ENCODE measurements at regions not wholly inside any gene's neighbourhood (a gene's known extent, or its start where the extent isn't known, plus 50 kb on each side); places are given as distances from the start of the nearest gene placed in this dataset.

GRCh38 chr3:17908399-17909191, 166.2 kb upstream of the TBC1D5 start:
- H3K36me3 Mint-ChIP-seq (ENCODE audit: low read depth): no peaks in the 10 kb centered on the region
- H3K4me1 Mint-ChIP-seq: peaks cover 2% of the 10 kb centered on the region
- no peak for DNase-seq
- H3K27ac Mint-ChIP-seq: no peak overlapping the region
- no peaks in the 10 kb centered on the region for H3K9me3 Mint-ChIP-seq
- CTCF ChIA-PET: no interaction called here
- no peak overlapping the region for H3K4me3 Mint-ChIP-seq
- H3K27me3 Mint-ChIP-seq: peaks cover 11% of the 10 kb centered on the region
- POLR2A ChIA-PET: no interaction called here

- H3K4me1 Mint-ChIP-seq: peaks cover 2% of the 10 kb centered on the region
- ChIA-PET CTCF (interaction anchor here (0.5 to 1.3 kb wide), 2 partner anchors 10 to 28 kb away, joined by 3 read pairs; no protein-coding TSS in a partner anchor), POLR2A (no interaction called here)
- no peak for DNase-seq
- H3K27me3 Mint-ChIP-seq: peaks cover under 1% of the 10 kb centered on the region
- no peak overlapping the region for H3K4me3 Mint-ChIP-seq
- H3K36me3 Mint-ChIP-seq (ENCODE audit: low read depth): no peaks in the 10 kb centered on the region
- H3K27ac Mint-ChIP-seq: no peak overlapping the region
- H3K9me3 Mint-ChIP-seq: peaks cover 3% of the 10 kb centered on the region
Measured at GRCh38 chr3:17905996-17906395, 163.6 kb upstream of the TBC1D5 start.

- CTCF ChIA-PET: interaction anchor here (1.2 kb wide), 1 partner anchor 9 kb away, joined by 3 read pairs; no protein-coding TSS in a partner anchor
- POLR2A ChIA-PET: no interaction called here
- no peaks in the 10 kb centered on the region for H3K36me3 Mint-ChIP-seq (ENCODE audit: low read depth)
Measured at GRCh38 chr3:17901893-17902292, 159.5 kb upstream of the TBC1D5 start.

GRCh38 chr3:17894434-17895060, 152.1 kb upstream of the TBC1D5 start:
- POLR2A ChIA-PET: no interaction called here
- Mint-ChIP-seq H3K4me1 (no peaks in the 10 kb centered on the region), H3K9me3 (peaks cover 3% of the 10 kb centered on the region), H3K27me3 (no peaks in the 10 kb centered on the region), H3K36me3 (ENCODE audit: low read depth) (no peaks in the 10 kb centered on the region), H3K4me3 (no peak overlapping the region), H3K27ac (no peak overlapping the region)
- peak; percentile 51 for DNase-seq
- CTCF ChIA-PET: interaction anchor here (1.0 to 1.3 kb wide), 2 partner anchors 9 to 20 kb away, joined by 3 to 4 read pairs; no protein-coding TSS in a partner anchor

More at GRCh38 chr3:17901893-17902292, 159.5 kb upstream of the TBC1D5 start:
- Mint-ChIP-seq H3K27me3 (no peaks in the 10 kb centered on the region), H3K4me1 (peaks cover 2% of the 10 kb centered on the region), H3K9me3 (peaks cover 14% of the 10 kb centered on the region), H3K27ac (no peak overlapping the region), H3K4me3 (no peak overlapping the region)
- DNase-seq: no peak

GRCh38 chr3:17891139-17891856, 148.9 kb upstream of the TBC1D5 start:
- Mint-ChIP-seq H3K27me3 (peaks cover 13% of the 10 kb centered on the region), H3K4me3 (no peak overlapping the region), H3K4me1 (no peaks in the 10 kb centered on the region), H3K9me3 (no peaks in the 10 kb centered on the region), H3K27ac (no peak overlapping the region), H3K36me3 (ENCODE audit: low read depth) (no peaks in the 10 kb centered on the region)
- ChIA-PET CTCF (no interaction called here), POLR2A (no interaction called here)
- DNase-seq: no peak

GRCh38 chr3:17885986-17886385, 143.6 kb upstream of the TBC1D5 start:
- peaks cover 16% of the 10 kb centered on the region for H3K27me3 Mint-ChIP-seq
- ChIA-PET POLR2A (no interaction called here), CTCF (interaction anchor here (1.1 kb wide), 1 partner anchor 9 kb away, joined by 3 read pairs; no protein-coding TSS in a partner anchor)
- no peaks in the 10 kb centered on the region for H3K9me3 Mint-ChIP-seq
- H3K4me1 Mint-ChIP-seq: no peaks in the 10 kb centered on the region
- no peak overlapping the region for H3K27ac Mint-ChIP-seq
- H3K36me3 Mint-ChIP-seq (ENCODE audit: low read depth): no peaks in the 10 kb centered on the region
- H3K4me3 Mint-ChIP-seq: no peak overlapping the region
- no peak for DNase-seq

GRCh38 chr3:17882981-17883380, 140.6 kb upstream of the TBC1D5 start:
- Mint-ChIP-seq H3K4me3 (no peak overlapping the region), H3K27ac (no peak overlapping the region), H3K4me1 (no peaks in the 10 kb centered on the region), H3K9me3 (no peaks in the 10 kb centered on the region), H3K27me3 (peaks cover 16% of the 10 kb centered on the region), H3K36me3 (ENCODE audit: low read depth) (no peaks in the 10 kb centered on the region)
- POLR2A ChIA-PET: no interaction called here
- DNase-seq: no peak
- CTCF ChIA-PET: no interaction called here

GRCh38 chr3:17877299-17877698, 134.9 kb upstream of the TBC1D5 start:
- no peaks in the 10 kb centered on the region for H3K4me1 Mint-ChIP-seq
- H3K36me3 Mint-ChIP-seq (ENCODE audit: low read depth): no peaks in the 10 kb centered on the region
- ChIA-PET POLR2A (no interaction called here), CTCF (no interaction called here)
- no peak overlapping the region for H3K4me3 Mint-ChIP-seq
- H3K9me3 Mint-ChIP-seq: no peaks in the 10 kb centered on the region
- H3K27ac Mint-ChIP-seq: no peak overlapping the region
- no peaks in the 10 kb centered on the region for H3K27me3 Mint-ChIP-seq
- DNase-seq: no peak

GRCh38 chr3:17874636-17875035, 132.2 kb upstream of the TBC1D5 start:
- Mint-ChIP-seq H3K27ac (no peak overlapping the region), H3K36me3 (ENCODE audit: low read depth) (no peaks in the 10 kb centered on the region), H3K27me3 (no peaks in the 10 kb centered on the region), H3K9me3 (no peaks in the 10 kb centered on the region), H3K4me3 (no peak overlapping the region), H3K4me1 (no peaks in the 10 kb centered on the region)
- no peak for DNase-seq
- POLR2A ChIA-PET: no interaction called here
- CTCF ChIA-PET: interaction anchor here (1.7 kb wide), 1 partner anchor 20 kb away, joined by 4 read pairs; no protein-coding TSS in a partner anchor

- H3K27ac Mint-ChIP-seq: no peak overlapping the region
- no peak for DNase-seq
- ChIA-PET POLR2A (no interaction called here), CTCF (no interaction called here)
- no peaks in the 10 kb centered on the region for H3K36me3 Mint-ChIP-seq (ENCODE audit: low read depth)
- no peaks in the 10 kb centered on the region for H3K27me3 Mint-ChIP-seq
- no peaks in the 10 kb centered on the region for H3K4me1 Mint-ChIP-seq
- no peak overlapping the region for H3K4me3 Mint-ChIP-seq
- no peaks in the 10 kb centered on the region for H3K9me3 Mint-ChIP-seq
Measured at GRCh38 chr3:17872457-17872856, 130.0 kb upstream of the TBC1D5 start.

- Mint-ChIP-seq H3K36me3 (ENCODE audit: low read depth) (no peaks in the 10 kb centered on the region), H3K4me3 (no peak overlapping the region), H3K4me1 (no peaks in the 10 kb centered on the region), H3K27ac (no peak overlapping the region), H3K27me3 (no peaks in the 10 kb centered on the region), H3K9me3 (peaks cover 2% of the 10 kb centered on the region)
- POLR2A ChIA-PET: no interaction called here
- DNase-seq: no peak
- CTCF ChIA-PET: interaction anchor here (3.2 kb wide), 1 partner anchor 24 kb away, joined by 9 read pairs; no protein-coding TSS in a partner anchor
Measured at GRCh38 chr3:17865631-17866030, 123.2 kb upstream of the TBC1D5 start.

GRCh38 chr3:17861476-17861875, 119.0 kb upstream of the TBC1D5 start:
- POLR2A ChIA-PET: no interaction called here
- Mint-ChIP-seq H3K27me3 (peaks cover 7% of the 10 kb centered on the region), H3K36me3 (ENCODE audit: low read depth) (no peaks in the 10 kb centered on the region), H3K4me1 (no peaks in the 10 kb centered on the region), H3K27ac (no peak overlapping the region), H3K9me3 (peaks cover 2% of the 10 kb centered on the region), H3K4me3 (no peak overlapping the region)
- CTCF ChIA-PET: interaction anchor here (0.6 kb wide), 1 partner anchor 28 kb away, joined by 3 read pairs; no protein-coding TSS in a partner anchor
- no peak for DNase-seq
